COR-L47 (cell line): ENCODE measurements at regions not wholly inside any gene's neighbourhood (a gene's known extent, or its start where the extent isn't known, plus 50 kb on each side); places are given as distances from the start of the nearest gene placed in this dataset.

Source experiments
- DNase-seq: peaks from one replicate; lab custom pipeline; 2025; lab: John Stamatoyannopoulos, UW

DNA sequence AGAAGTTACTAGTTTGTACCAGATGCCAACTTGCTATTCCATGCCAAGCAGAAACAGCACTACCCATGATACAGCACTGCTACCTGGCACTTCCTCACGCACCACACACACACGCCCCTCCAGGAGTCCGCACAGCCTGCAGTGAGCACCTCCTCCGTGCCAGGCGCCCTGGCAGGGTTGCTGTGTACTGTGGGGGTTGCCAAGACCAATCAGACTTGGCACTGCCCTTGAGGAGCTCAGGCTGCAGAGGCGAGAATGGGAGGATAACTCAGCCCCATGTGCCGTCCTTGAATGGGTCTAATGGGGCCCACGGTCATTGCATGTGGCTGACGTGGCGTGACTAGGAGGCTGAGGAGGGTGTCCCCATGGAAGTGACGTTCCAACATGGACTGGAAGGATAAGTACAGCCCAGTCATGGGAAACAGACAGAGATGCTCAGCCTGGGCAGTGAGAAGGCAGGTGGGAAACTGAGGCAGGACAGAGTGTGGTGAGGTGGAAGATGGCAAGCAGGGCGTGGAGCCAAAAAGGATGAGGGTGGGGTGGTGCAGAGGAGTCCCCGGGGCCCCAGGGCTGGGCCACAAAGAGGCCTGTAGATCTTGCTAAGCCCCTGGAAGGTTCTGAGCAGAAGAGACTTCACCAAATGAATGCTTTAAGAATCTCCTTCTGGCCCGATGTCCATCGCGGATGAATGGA lies 65.3 kb upstream of the C14orf180 start:
- peak; percentile 17 for DNase-seq

DNA sequence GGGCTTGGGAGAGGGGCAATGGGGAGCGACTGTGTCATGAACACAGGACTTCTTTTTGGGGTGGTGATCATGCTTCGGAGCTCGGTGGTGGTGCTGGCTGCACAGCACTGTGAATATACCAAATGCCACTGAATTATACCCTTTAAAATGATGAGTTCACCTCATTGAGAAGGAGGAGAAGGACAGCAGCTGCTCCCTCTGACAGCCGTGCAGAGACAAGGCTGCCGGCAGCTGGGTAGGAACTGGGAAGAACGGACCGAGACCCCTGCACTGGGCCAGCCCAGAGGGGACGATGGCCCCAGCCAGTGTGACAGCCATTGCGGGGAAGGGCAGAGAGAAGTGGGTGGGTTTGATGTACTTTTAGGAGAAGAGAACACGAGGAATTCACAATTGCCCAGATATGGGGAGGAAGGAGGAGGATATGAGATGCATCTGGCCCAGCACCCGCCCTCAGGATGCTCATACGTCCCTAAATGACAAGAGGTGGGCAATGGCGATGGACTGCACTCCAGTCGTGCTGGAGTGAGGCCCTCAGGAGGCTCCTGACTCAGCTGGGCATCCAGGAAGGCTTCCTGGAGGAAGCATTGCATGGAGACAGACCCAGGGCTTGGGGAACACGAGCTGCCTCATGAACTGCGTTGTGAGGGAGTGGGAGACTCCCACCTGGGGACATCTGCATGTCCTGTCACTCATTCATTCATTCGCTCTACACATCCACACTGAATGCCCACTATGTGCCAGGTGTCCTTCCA lies 64.3 kb upstream of the C14orf180 start:
- no peak for DNase-seq

DNA sequence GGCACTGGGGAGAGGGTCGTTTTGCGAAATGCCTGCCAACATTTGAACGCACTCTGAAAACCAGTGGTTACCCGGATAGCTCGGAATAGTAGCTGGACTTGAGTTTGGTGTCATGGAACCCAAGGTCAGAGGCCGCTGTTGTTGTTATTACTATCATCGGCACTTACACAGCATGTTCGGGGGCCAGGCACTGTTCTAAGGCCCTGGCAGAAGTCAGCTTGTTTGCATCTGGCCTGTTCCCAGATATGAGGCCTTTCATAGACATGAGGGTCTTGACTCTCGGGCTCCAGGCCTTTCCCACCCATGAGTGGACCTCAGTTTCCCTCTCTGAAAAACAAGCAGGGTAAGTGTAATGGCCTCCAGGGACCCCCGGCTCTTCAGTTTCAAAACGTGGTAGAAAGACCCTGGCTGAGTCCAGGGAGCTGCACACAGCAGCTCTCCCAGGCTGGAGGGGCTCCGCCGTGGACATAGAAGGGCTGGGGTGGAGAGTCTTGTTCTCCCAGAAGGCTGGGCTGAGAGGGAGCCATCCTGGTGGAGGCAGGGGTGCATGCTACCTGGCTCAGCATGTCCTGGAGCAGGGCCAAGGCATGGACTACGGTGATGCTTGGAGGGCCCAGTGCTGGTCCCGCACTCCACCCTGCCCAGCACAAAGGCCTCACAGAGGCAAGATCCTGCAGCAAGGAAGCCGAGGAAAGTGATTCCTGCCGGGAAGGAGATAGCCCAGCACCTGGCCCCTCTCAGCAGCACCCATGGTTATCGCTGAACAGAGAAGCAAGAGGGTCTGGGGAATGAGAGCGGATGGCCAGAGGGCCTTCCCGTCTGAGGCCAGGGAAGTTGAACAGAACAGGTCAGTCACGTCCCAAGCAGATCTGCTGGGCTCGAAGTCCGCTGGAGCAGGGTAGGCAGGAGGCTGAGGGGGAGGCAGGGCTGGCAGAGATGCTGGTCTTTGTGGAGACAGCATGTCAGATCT lies 63.5 kb upstream of the C14orf180 start:
- DNase-seq, result no peak

DNA sequence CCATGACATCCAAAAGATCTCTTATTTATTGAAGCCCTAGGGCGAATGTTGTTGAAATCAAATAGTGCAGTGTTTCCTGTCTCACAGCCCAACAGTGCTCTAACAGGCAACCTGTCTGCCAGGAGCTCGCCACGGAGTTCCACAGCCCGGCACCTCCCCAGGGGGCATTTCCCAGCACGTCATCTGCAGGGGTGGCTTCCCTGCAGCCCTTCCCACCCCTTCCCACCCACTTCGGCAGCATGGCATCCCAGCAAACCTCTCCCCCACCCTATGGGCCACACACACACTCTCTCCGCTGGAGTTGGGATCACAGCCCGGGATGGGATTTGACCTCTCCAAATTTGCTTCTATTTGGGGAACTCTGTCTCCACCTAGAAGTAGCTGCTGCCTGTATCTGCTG lies 62.7 kb upstream of the C14orf180 start:
- no peak for DNase-seq

DNA sequence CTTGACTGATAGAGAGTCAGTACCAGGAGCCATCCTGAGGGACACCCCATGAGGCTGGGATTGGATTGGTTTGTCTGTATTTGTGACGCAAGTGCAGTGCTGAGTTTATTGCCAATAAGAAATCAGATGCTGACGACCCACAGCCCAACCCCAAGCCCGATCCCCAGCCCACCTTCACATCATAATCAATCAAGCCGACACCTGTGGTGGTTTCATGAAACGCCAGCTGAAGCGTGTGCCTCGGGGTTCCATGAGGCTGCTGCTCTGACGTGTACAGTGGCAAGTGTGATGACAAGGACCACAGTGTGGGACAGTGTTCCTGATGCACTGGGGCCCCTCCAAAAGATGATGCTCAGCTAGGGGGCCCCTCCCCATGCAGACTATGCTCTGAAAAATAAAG lies 62.1 kb upstream of the C14orf180 start:
- DNase-seq, result no peak

DNA sequence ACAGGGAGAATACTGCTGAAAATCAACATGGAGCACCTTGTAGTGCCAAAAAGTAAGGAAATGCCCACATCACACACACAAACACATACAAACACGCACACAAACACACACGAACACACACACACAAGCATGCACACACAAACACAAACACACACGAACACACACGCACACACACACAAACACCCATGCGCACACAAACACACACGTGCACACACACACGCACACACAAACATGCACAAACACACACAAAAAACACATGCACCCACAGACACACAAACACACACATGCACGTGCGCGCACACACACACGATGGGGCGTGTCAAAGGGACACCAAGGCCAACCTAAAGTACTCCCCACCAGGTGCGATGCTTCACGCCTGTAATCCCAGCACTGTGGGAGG lies 61.7 kb upstream of the C14orf180 start:
- no peak for DNase-seq

DNA sequence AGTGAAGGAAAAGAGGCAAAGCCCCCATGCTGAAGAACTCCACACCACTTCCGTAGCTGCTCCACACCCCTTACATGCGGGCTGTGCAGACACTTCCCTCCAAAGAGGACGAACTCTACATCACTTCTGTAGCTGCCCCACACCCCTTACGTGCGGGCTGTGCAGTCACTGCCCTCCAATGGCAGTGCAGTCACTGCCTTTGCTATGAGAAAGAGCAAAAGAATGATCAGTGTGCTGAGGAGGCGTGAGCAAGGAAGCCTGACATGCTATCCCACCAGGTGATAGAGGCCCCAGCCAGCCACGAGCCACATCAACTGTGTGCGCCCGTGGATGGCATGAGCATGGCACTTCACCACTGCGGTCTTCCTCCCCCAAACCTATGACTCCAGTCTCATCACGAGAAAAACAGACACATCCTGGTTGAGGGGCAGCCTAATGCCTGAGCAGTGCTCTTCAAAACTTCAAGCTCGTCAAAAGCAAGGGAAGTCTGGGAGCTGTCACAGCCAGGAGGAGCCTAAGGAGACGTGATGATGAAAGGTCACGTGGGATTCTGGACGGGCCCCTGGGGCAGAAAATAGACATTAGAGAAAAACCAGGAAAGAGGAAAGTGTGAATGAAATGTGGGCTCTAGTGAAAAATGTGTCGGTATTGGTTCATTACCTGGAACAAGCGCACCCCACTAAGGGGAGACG lies 60.8 kb upstream of the C14orf180 start:
- no peak for DNase-seq

DNA sequence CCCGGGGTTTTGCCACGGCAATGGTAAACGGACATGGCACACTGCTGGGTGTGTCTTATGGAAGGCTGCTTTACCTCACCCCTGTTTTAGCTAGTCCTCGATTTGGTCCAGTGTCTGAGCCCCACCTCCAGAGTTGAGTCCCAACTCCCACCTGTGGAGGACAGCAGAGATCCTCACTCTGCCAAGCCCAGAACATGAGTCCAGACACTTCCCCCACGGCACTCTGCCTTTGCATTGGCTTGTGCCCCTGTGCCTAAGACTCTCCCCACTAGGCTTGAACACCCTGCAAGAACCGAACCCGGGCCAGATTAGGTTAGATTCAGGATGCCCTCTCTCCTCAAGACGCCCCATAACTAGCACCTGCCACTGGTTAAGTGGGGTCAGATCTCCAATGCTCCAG lies 59.8 kb upstream of the C14orf180 start:
- no peak for DNase-seq

DNA sequence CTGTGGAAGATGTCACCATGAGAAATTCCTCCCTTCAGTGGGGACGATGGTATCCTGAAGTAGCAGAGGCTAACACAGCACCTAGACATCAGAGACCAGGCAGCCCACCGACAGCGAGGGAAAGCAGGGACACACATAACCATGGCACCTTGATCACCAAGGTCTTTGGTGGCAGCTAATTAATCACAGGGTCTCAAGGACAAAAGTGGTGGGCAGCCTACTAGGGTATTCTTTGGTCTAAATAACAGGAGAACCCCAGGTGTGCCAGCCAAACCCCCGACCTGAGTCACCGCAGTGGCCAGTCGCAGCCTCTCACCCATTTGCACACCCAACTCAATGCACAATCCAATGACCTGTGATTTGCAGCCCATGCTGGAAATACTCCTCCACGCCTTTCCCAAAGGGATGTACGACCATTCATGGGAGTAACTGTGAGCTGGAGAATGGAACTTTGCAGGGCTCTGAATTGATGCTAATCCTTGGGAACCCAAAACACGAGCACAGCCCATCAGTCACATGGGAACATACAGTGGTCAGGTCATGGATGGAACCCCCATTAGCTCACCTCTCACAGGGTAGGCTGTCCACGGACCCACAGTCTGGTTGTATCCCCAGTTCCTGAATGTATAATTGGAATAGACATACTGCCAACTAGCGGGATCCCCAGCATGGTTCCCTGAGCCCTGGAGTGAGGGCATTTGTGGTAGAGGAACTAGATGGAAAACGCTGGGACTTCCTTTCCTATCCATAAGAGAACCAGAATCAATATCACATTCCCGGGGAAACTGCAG lies 58.7 kb upstream of the C14orf180 start:
- no peak for DNase-seq

DNA sequence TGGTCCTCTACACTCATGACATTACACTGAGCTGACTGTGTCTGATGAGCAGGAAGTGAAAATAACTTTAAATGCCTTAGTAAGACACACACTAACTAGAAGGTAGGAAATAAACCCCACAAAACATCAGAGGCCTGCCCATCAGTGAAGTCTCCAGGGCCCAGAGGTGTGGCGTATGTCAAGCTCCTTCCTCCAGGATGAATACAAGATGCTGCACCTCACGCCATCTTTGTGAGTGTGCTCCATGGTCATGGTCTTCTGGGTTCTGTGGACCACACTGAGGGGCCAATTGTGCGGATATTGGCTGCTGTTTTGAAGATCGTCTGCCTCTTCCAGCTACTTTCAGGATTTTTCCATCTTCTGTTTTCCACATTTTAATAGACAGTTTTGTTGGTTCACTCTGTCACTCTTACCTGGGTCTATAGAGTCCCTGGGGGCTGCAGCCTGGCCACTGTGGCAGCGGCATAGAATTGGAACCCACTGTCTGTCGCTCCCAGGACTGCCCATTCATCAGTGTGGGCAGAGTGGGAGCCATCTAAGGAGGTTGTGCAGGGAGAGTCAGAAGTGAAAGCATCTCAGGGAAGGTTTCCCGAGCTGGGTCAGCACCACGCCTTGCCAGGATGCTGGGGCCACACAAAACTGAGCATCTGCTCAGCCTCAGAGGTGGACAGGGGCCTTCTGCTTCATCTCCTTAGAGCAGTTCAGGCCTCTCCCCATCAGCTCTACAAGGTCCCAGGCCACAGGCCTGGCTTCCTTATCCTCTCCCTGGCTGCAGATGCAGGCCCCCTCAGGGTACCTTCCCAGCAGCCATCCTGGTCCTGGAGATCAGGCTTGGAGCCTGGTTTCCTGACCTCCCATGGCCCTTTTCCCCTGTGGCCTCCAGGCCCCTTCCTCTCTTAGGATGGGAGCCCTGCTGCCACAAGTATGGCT lies 57.5 kb upstream of the C14orf180 start:
- DNase-seq, result no peak

DNA sequence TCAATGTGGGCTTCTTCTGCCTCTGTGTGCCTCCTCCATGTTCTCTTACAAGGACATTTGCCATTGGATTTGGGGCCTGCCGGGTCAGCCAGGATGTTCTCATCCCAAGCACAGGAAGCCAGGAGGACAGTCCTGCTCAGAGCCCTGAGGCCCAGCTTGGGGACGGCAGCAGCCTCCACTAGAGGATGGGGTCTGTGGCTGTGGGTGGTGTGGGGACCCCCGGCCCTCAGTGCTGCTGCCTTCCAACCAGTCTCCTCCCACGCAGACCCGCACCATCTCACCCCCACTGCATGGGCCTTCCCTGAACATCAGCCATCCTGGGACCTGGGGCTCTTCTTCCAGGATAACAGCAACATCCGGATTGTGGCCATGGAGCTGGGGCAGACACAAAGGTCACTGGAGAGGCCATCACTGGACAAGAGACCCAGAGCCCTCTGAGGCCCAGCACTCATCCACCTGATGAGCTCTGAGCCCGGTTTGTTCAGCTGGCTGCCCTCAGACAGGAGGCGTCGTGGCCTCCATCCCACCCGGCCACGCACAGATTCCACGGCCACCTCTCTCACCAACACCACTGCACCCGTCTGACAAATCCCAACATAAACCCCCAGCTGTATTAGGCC lies 56.5 kb upstream of the C14orf180 start:
- no peak for DNase-seq

DNA sequence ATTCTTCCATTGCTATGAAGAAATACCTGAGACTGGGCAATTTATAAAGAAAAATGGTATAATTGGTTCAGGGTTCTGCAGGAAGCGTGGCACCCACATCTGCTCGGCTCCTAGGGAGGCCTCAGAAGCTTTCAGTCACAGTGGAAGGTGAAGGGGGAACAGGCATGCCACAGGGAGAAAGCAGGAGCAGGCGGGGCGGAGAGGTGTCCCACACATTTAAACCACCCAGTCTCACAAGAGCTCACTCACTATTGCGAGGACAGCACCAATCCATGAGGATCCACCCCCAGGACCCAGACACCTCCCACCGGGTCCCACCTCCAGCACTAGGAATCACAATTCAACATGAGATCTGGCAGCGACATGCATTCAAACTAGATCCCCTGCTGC lies 56.0 kb upstream of the C14orf180 start:
- DNase-seq, result no peak

DNA sequence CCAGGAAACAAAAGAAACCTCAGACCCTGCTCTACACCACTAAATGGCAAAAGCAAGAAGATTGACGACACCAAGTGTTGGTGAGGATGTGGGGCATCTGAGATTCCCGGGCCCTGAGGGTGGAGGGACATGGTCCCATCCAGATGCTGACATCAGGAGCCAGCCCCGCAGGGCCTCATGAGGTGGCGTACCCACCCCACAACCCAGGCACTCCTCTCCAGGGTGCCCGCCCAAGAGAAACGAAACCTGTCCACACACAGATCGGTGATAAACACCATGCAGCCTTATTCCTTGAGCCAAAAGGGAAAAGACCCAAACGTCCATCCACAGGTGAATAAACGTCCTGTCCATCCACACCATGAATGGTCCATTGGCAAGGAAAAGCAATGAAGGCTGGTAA lies 54.8 kb upstream of the C14orf180 start:
- DNase-seq, result no peak

DNA sequence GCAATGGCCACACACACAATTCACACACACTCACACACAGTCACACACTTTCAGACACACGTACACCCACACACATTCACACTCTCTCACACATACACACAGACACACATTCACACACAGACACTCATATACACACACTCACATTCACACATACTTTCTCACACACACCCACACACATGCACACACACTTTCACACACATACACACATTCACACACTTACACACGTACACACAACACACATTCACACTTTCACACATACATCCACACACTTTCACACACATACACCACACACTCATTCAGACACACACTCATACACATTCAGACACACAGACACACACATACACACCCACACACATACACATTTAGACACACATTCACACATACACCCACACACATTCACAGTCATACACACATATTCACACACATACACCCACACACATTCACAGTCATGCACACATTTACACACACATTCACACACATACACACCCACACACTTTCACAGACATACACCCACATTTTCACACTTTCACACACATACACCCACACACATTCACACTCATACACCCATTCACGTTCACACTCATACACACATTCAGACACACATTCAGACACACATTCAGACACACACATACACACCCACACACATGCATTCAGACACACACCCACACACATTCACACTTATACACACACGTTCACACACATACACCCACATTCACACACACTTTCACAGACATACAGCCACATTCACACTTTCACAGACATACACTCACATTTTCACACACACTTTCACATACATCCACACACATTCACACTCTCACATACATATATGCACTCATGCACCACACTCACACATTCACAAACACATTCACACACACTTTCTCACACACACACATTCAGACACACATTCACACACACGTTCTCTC lies 52.6 kb upstream of the C14orf180 start:
- no peak for DNase-seq

DNA sequence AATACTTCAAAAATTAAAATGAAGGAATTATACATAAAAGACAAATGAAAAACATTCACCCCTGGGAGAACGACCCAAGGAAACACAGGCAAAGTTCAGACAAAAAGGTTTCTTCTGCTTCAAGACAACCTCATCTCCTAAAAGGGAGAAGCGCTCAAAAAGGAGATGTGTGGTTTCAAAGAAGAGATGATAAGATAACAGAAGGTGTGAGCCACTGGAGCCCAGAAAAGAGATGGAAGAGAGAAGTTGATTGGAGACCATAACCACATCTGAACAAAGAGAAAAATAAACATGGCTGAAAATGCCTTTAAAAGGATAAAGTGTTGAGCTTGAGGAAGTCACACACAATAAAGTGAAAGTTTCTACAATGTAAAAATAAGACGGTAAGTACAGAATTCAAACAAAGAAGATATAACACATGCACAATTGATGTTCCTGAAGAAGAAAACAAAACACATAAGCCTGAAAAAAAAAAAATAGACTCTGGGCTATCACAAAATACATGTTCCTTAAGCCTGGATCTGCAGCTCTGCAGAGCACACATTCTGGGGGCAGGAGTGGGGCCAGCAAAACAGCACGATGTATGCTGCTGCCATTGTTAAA lies 51.6 kb upstream of the C14orf180 start:
- no peak for DNase-seq

DNA sequence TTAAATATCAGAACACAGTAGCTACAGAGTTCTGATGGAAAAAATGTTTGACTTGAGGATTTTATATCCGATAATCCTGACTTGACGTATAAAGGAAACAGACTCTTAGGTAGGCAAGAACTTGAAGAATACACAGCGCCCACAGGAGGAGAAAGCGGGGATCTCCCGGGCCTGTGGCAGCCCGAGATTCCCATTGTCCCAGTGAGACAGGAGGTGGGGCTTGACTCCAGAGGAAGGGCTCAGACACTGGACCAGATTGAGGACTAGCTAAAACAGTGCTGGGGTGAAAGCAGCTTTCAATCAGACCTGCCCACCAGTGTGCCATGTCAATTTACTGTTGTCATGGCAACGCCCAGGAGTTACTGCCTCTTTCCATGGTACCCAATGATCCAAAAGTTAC lies 51.1 kb upstream of the C14orf180 start:
- DNase-seq, result no peak
